Nephron (organoid): ENCODE measurements at regions not wholly inside any gene's neighbourhood (a gene's known extent, or its start where the extent isn't known, plus 50 kb on each side); places are given as distances from the start of the nearest gene placed in this dataset.

Experiments
- H3K27ac Mint-ChIP-seq, 3 experiments: 2 replicates each; pipeline ENCODE4 v1.8.0; 2020; ENCODE audit warnings: mixed read lengths in 3 of 3, mild to moderate bottlenecking in 2 of 3, moderate library complexity in 1 of 3
- H3K27me3 Mint-ChIP-seq: 2 replicates; pipeline ENCODE4 v1.8.0; 2021; ENCODE audit warnings: low read depth, mild to moderate bottlenecking, moderate library complexity, mixed read lengths
- H3K36me3 Mint-ChIP-seq: 2 replicates; pipeline ENCODE4 v1.8.0; 2020; ENCODE audit warnings: low read depth, mixed read lengths
- H3K4me1 Mint-ChIP-seq: 2 replicates; pipeline ENCODE4 v1.8.0; 2020; ENCODE audit warnings: mixed read lengths
- H3K4me3 Mint-ChIP-seq, 3 experiments: 2 replicates each; pipeline ENCODE4 v1.8.0; 2020; ENCODE audit warnings: mild to moderate bottlenecking in 3 of 3, mixed read lengths in 3 of 3, moderate library complexity in 2 of 3
- H3K9me3 Mint-ChIP-seq: 2 replicates; pipeline ENCODE4 v1.8.0; 2020; ENCODE audit warnings: mixed read lengths
- TF ChIP-seq, protein P1 (sequence below), 3 experiments: fragments of 200-600 bp; sonication (generic); IDR thresholded peaks; one replicate each; pipeline ENCODE4 v1.5.0; 2021; ENCODE audit warnings: antibody characterized with exemption in 3 of 3; ENCODE audit not compliant: unreplicated experiment in 3 of 3

DNA sequence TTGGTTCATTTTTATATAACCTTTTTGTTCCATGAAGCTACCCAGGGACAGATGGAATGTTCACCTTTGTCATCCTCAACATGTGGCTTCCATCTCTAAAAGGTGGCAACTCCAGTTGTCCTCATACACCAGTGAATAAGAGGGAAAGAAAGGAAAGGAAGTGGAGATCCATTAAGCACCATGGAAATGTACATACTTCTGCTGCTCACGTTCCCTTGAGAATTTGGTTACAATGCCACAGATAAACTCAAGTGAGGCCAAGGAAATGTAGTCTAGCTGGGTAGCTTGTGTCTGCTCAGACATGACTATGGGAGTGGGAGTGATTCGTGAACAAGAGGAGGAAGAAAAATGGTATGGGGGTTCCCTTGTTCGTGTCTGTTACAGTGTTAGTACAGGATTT lies 237.1 kb upstream of the FAM3C start:
- H3K9me3 Mint-ChIP-seq, result no peaks in the 10 kb centered on the region
- TF ChIP-seq, protein P1, sequence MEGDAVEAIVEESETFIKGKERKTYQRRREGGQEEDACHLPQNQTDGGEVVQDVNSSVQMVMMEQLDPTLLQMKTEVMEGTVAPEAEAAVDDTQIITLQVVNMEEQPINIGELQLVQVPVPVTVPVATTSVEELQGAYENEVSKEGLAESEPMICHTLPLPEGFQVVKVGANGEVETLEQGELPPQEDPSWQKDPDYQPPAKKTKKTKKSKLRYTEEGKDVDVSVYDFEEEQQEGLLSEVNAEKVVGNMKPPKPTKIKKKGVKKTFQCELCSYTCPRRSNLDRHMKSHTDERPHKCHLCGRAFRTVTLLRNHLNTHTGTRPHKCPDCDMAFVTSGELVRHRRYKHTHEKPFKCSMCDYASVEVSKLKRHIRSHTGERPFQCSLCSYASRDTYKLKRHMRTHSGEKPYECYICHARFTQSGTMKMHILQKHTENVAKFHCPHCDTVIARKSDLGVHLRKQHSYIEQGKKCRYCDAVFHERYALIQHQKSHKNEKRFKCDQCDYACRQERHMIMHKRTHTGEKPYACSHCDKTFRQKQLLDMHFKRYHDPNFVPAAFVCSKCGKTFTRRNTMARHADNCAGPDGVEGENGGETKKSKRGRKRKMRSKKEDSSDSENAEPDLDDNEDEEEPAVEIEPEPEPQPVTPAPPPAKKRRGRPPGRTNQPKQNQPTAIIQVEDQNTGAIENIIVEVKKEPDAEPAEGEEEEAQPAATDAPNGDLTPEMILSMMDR (IDR thresholded peaks at IDR 0.05; ENCODE audit: unreplicated experiment in 3 of 3), result no peak
- H3K4me3 Mint-ChIP-seq, result no peak overlapping the region

DNA sequence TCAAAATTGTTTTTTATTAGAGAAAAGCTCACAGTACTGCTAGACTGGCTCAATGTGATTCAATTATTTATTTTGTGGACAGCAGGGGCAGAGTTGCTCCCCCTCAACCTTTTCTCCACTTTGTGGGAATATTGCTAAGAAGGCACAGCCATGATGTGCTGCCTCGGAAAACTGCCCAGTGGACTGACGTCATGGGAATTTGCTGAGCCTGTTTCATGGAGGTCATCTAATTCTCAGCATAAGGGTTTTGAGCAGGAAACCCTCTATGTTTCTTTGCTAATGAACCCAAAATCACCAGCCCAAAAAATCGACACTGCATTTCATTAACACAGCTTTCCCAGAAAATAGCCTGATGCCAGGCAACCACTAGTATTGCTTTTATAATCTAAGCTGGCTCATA lies 228.8 kb upstream of the FAM3C start:
- Mint-ChIP-seq H3K27ac (no peak overlapping the region), H3K27me3 (no peaks in the 10 kb centered on the region), H3K36me3 (no peaks in the 10 kb centered on the region), H3K4me1 (no peaks in the 10 kb centered on the region), H3K9me3 (no peaks in the 10 kb centered on the region), H3K4me3 (no peak overlapping the region)
- TF ChIP-seq, protein P1 (IDR thresholded peaks at IDR 0.05; ENCODE audit: unreplicated experiment in 3 of 3), result no peak

More for the DNA sequence above, 237.1 kb upstream of the FAM3C start:
- Mint-ChIP-seq H3K36me3 (no peaks in the 10 kb centered on the region), H3K27ac (no peak overlapping the region), H3K4me1 (no peaks in the 10 kb centered on the region), H3K27me3 (no peaks in the 10 kb centered on the region)

DNA sequence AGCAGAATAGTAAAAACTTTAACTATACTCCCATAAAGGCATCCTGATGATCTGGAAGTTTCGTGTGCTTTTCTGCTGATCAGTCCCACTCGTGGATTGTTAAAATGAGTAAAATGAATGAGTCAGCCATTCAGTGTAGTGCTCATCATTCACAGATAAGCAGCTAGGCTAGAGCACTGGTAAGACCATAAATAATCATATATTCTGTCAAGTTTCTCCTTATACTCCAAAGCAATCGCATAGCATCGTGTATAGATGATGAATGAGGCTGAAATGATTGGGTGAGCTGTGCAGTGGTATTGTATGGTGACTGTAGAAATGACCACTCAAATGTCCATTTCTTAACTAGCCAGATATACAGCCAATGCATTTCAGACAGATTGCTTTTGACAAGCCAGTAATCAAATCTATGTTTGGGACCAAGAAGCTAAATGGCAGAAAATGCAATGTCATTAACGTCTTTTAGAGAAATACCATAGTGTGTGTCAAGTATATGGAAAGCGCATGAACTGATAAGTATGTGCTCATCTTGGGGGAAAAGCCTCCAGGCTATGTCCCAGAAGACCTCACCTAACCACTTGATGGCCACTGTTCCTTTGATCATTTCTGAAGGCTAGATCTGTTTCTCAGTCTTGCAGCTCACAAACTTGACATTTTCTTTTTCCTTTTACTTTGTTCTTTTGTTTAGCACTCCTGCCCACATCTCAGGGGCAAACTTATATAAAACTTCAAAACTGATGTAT lies 227.2 kb upstream of the FAM3C start:
- no peak overlapping the region for H3K27ac Mint-ChIP-seq
- H3K36me3 Mint-ChIP-seq, result no peaks in the 10 kb centered on the region
- no peaks in the 10 kb centered on the region for H3K27me3 Mint-ChIP-seq

DNA sequence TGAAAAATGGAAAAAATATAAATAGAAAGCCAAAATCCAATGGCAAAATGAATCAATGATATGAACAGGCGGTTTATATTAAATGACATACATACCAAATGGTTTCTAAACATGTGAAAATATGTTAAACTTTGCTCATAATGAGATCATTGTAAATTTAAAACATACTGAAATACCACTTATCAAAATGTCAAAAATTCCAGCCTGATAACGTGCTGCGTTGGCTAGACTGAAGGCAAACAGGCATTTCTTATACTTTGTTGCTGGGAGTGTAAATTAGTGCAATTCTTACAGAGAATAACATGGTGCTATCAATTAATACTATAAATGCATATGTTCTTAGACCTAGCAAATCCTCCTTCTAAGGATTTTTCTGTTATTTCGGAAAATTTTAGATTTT lies 225.8 kb upstream of the FAM3C start:
- Mint-ChIP-seq H3K27ac (no peak overlapping the region), H3K27me3 (peaks cover 4% of the 10 kb centered on the region), H3K9me3 (no peaks in the 10 kb centered on the region), H3K4me3 (no peak overlapping the region), H3K36me3 (no peaks in the 10 kb centered on the region), H3K4me1 (no peaks in the 10 kb centered on the region)
- TF ChIP-seq, protein P1 (IDR thresholded peaks at IDR 0.05; ENCODE audit: unreplicated experiment in 3 of 3), result no peak

More for the DNA sequence above, 227.2 kb upstream of the FAM3C start:
- no peaks in the 10 kb centered on the region for H3K4me1 Mint-ChIP-seq
- TF ChIP-seq, protein P1 (IDR thresholded peaks at IDR 0.05; ENCODE audit: unreplicated experiment in 3 of 3), result no peak
- no peaks in the 10 kb centered on the region for H3K9me3 Mint-ChIP-seq
- H3K4me3 Mint-ChIP-seq, result no peak overlapping the region

DNA sequence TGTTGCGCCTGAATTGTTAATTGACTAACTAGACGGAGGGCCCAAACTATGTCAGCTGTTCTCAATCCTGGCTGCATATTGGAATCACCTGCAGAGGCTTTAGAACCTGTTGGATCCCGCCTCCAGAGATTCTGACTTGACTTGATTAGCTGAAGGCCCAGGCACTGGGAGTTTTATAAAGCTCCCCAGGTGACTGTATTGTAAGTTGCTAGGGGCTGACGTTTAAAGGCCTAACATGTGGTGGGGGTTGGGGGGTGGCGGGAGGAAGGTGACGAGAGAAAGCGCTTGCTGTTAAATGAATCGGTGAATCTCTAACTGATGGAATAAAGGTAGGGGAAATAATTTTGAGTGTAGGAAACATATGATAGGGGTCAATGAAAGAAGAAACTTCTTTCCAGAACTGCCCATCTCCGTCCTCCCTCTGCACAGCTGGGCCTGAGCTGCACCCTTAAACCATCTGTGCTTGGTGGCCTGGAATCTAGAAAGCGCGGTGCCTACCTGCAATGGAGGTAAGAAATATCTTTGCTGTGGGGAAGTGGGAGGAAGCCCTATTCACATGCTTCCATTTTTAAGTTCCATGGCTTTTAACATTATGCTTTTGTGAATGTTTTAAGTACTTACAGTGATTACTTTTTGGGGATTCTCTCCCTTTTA lies 225.0 kb upstream of the FAM3C start:
- TF ChIP-seq, protein P1 (IDR thresholded peaks at IDR 0.05; ENCODE audit: unreplicated experiment in 3 of 3), result no peak

More for the DNA sequence above, 225.0 kb upstream of the FAM3C start:
- no peaks in the 10 kb centered on the region for H3K4me1 Mint-ChIP-seq
- no peaks in the 10 kb centered on the region for H3K9me3 Mint-ChIP-seq
- peaks cover 4% of the 10 kb centered on the region for H3K27me3 Mint-ChIP-seq
- H3K27ac Mint-ChIP-seq, result no peak overlapping the region
- H3K4me3 Mint-ChIP-seq, result no peak overlapping the region
- no peaks in the 10 kb centered on the region for H3K36me3 Mint-ChIP-seq
